ENCODE measurements at regions not wholly inside any gene's neighbourhood (a gene's known extent, or its start where the extent isn't known, plus 50 kb on each side); places are given as distances from the start of the nearest gene placed in this dataset.
"Not testable (repeated sequence)": the region's sequence is repeated elsewhere in the genome, so short reads cannot be mapped to it uniquely, and the experiment has no call there.

- TF ChIP-seq CTCF, POLR2A (IDR thresholded peaks at IDR 0.05): not testable (repeated sequence)
Observed at GRCh38 chr2:239795761-239796160, 229.4 kb downstream of the NDUFA10 start.
